ENCODE measurements at regions not wholly inside any gene's neighbourhood (a gene's known extent, or its start where the extent isn't known, plus 50 kb on each side); places are given as distances from the start of the nearest gene placed in this dataset.

- WGBS (ENCODE audit: low lambda C conversion rate), result 54% methylated on average over 4 of the region's 4 CpGs
- Histone ChIP-seq H3K27me3 (ENCODE audit: insufficient read depth) (no peaks in the 10 kb centered on the region), H3F3A (replicated peaks; ENCODE audit: insufficient read depth) (no peaks in the 10 kb centered on the region), H3K9me3 (no peaks in the 10 kb centered on the region), H3K36me3 (replicated peaks in 1 of 2; ENCODE audit: control insufficient read depth in 1 of 2, insufficient read depth in 2 of 2, low read length in 1 of 2) (no peaks in the 10 kb centered on the region), H3K4me2 (no peak overlapping the region), H3K4me1 (ENCODE audit: control insufficient read depth in 1 of 2, insufficient read depth in 2 of 2, low read depth in 1 of 2, low read length in 1 of 2) (no peaks in the 10 kb centered on the region), H2AFZ (ENCODE audit: low read depth) (no peak overlapping the region), H3K9me2 (no peaks in the 10 kb centered on the region), H3K27ac (ENCODE audit: low read depth in 2 of 2, low read length in 1 of 2) (no peak overlapping the region), H3K4me3 (ENCODE audit: low read depth in 2 of 2, low read length in 1 of 2) (no peak overlapping the region), H4K20me1 (ENCODE audit: insufficient read depth) (no peaks in the 10 kb centered on the region), H3K9ac (no peak overlapping the region), H3K79me2 (ENCODE audit: insufficient read depth) (no peaks in the 10 kb centered on the region)
- ChIA-PET POLR2A (no interaction called here), CTCF (no interaction called here)
- TF ChIP-seq IRF3 (IDR thresholded peaks at IDR 0.05; ENCODE audit: low read depth, low read length) (no peak), NRF1 (IDR thresholded peaks at IDR 0.05; ENCODE audit: low read depth, low read length) (no peak), EP300 (IDR thresholded peaks at IDR 0.05; ENCODE audit: borderline replicate concordance in 1 of 2, low read depth in 1 of 2, low read length in 1 of 2) (no peak), FOXJ3 (CRISPR knock-in tag; IDR thresholded peaks at IDR 0.05) (no peak), RXRA (IDR thresholded peaks at IDR 0.05; ENCODE audit: borderline replicate concordance, low read depth) (no peak)
- no peak for DNase-seq
These were observed 435.4 kb upstream of the MDFIC2 start for GRCh38 chr3:70747847-70748246.

- Histone ChIP-seq H3K4me2 (no peak overlapping the region), H3F3A (replicated peaks; ENCODE audit: insufficient read depth) (no peaks in the 10 kb centered on the region), H3K4me3 (ENCODE audit: low read depth in 2 of 2, low read length in 1 of 2) (no peak overlapping the region), H3K4me1 (ENCODE audit: control insufficient read depth in 1 of 2, insufficient read depth in 2 of 2, low read depth in 1 of 2, low read length in 1 of 2) (no peaks in the 10 kb centered on the region), H3K79me2 (ENCODE audit: insufficient read depth) (no peaks in the 10 kb centered on the region), H3K9me2 (no peaks in the 10 kb centered on the region), H3K27ac (ENCODE audit: low read depth in 2 of 2, low read length in 1 of 2) (no peak overlapping the region), H3K27me3 (ENCODE audit: insufficient read depth) (no peaks in the 10 kb centered on the region), H3K36me3 (replicated peaks in 1 of 2; ENCODE audit: control insufficient read depth in 1 of 2, insufficient read depth in 2 of 2, low read length in 1 of 2) (no peaks in the 10 kb centered on the region), H4K20me1 (ENCODE audit: insufficient read depth) (no peaks in the 10 kb centered on the region), H3K9me3 (no peaks in the 10 kb centered on the region), H3K9ac (no peak overlapping the region), H2AFZ (ENCODE audit: low read depth) (no peak overlapping the region)
- 62% methylated on average over 3 of the region's 3 CpGs for WGBS (ENCODE audit: low lambda C conversion rate)
- ChIA-PET CTCF (no interaction called here), POLR2A (no interaction called here)
- no peak for DNase-seq
- no peak for TF ChIP-seq NRF1 (IDR thresholded peaks at IDR 0.05; ENCODE audit: low read depth, low read length)
- TF ChIP-seq MEF2A (IDR thresholded peaks at IDR 0.05; ENCODE audit: borderline replicate concordance, low read depth), result no peak
- no peak for TF ChIP-seq PBX3 (IDR thresholded peaks at IDR 0.05)
- TF ChIP-seq FOXJ3 (CRISPR knock-in tag; IDR thresholded peaks at IDR 0.05), result no peak
- TF ChIP-seq TCF12 (IDR thresholded peaks at IDR 0.05), result no peak
- no peak for TF ChIP-seq USF1 (IDR thresholded peaks at IDR 0.05; ENCODE audit: borderline replicate concordance, low read depth)
- TF ChIP-seq RCOR1 (IDR thresholded peaks at IDR 0.05; ENCODE audit: low read length), result no peak
- TF ChIP-seq ELF1 (IDR thresholded peaks at IDR 0.05), result no peak
- no peak for TF ChIP-seq POLR2AphosphoS5 (IDR thresholded peaks at IDR 0.05; ENCODE audit: low read depth, low read length)
- TF ChIP-seq TEAD4 (IDR thresholded peaks at IDR 0.05; ENCODE audit: borderline replicate concordance, insufficient read depth), result no peak
- no peak for TF ChIP-seq EZH2phosphoT487 (IDR thresholded peaks at IDR 0.05; ENCODE audit: borderline replicate concordance, low read depth)
- TF ChIP-seq FOSL2 (IDR thresholded peaks at IDR 0.05; ENCODE audit: borderline replicate concordance, low read depth), result no peak
These were observed 432.1 kb upstream of the MDFIC2 start for GRCh38 chr3:70744536-70744935.
